Calu3 (cell line): ENCODE measurements at regions not wholly inside any gene's neighbourhood (a gene's known extent, or its start where the extent isn't known, plus 50 kb on each side); places are given as distances from the start of the nearest gene placed in this dataset.

Experiments
- BruUV-seq: library from RNA; stranded (reverse); fragments of 400-500 nt; replicated peaks from 2 replicates; lab custom pipeline; 2021; lab: Mats Ljungman, UMichigan
- CTCF ChIA-PET: fragments of 300-600 bp; sonication (Branson Sonifier 250); formaldehyde crosslinking; loops from one replicate; lab custom pipeline; 2022; ENCODE audit warnings: antibody characterized with exemption; lab: Charles Lee
- DNase-seq: peaks from one replicate; pipeline ENCODE4 v3.0.0; 2022
- H3K27ac Mint-ChIP-seq: one replicate; pipeline ENCODE4 v1.8.0; 2022; ENCODE audit warnings: mixed read lengths; ENCODE audit not compliant: unreplicated experiment
- H3K27me3 Mint-ChIP-seq: one replicate; pipeline ENCODE4 v1.8.0; 2022; ENCODE audit warnings: mixed read lengths; ENCODE audit not compliant: unreplicated experiment
- H3K36me3 Mint-ChIP-seq: one replicate; pipeline ENCODE4 v1.8.0; 2022; ENCODE audit warnings: mild to moderate bottlenecking, moderate library complexity, mixed read lengths; ENCODE audit not compliant: insufficient read depth, unreplicated experiment
- H3K4me1 Mint-ChIP-seq: one replicate; pipeline ENCODE4 v1.8.0; 2022; ENCODE audit warnings: mild to moderate bottlenecking, low read depth, mixed read lengths; ENCODE audit not compliant: unreplicated experiment
- H3K4me3 Mint-ChIP-seq: one replicate; pipeline ENCODE4 v1.8.0; 2022; ENCODE audit warnings: mild to moderate bottlenecking, low read depth, moderate library complexity, mixed read lengths; ENCODE audit not compliant: unreplicated experiment
- H3K9me3 Mint-ChIP-seq: one replicate; pipeline ENCODE4 v1.8.0; 2022; ENCODE audit warnings: low read depth, mixed read lengths; ENCODE audit not compliant: unreplicated experiment
- intact Hi-C: fragments of 100-400 bp; cut with micrococcal nuclease; formaldehyde crosslinking; loops from one replicate; pipeline ENCODE4 v1.10.0; 2022; ENCODE audit not compliant: unreplicated experiment
- TF ChIP-seq, protein P1 (sequence below): fragments of 200-600 bp; IDR thresholded peaks from one replicate; pipeline ENCODE4 v1.8.0; 2022; ENCODE audit warnings: antibody characterized with exemption; ENCODE audit not compliant: unreplicated experiment

DNA sequence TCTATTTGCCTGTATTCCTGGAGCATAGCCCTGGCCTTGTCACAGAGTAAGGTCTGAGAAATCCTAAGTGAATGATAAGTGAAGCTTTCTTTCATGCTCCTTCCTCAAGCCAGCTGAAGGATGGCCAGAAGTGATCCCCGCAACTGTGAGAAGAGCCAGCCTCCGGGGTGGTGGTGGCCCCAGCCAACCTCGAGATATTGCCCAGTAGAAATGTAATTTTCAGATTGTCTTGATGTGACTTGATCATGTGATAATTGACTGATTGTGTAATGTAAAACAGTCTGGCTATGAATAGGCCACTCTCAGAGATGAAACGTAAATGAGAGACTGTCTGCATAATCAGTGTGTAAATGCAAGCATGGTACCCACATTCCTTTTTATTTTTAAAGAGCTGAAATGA, 242.4 kb upstream of the CAMK1G start:
- DNase-seq: no peak
- Mint-ChIP-seq H3K27me3 (peaks cover 27% of the 10 kb centered on the region), H3K4me3 (no peak overlapping the region), H3K27ac (no peak overlapping the region), H3K36me3 (no peaks in the 10 kb centered on the region), H3K4me1 (peaks cover 18% of the 10 kb centered on the region), H3K9me3 (peaks cover 2% of the 10 kb centered on the region)
- TF ChIP-seq, protein P1, sequence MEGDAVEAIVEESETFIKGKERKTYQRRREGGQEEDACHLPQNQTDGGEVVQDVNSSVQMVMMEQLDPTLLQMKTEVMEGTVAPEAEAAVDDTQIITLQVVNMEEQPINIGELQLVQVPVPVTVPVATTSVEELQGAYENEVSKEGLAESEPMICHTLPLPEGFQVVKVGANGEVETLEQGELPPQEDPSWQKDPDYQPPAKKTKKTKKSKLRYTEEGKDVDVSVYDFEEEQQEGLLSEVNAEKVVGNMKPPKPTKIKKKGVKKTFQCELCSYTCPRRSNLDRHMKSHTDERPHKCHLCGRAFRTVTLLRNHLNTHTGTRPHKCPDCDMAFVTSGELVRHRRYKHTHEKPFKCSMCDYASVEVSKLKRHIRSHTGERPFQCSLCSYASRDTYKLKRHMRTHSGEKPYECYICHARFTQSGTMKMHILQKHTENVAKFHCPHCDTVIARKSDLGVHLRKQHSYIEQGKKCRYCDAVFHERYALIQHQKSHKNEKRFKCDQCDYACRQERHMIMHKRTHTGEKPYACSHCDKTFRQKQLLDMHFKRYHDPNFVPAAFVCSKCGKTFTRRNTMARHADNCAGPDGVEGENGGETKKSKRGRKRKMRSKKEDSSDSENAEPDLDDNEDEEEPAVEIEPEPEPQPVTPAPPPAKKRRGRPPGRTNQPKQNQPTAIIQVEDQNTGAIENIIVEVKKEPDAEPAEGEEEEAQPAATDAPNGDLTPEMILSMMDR: no peak
- no TSS peak for BruUV-seq
- CTCF ChIA-PET: interaction anchor here (0.6 kb wide), 1 partner anchor 112 kb away, joined by 3 read pairs; no protein-coding TSS in a partner anchor
- intact Hi-C loops: no loop called here

DNA sequence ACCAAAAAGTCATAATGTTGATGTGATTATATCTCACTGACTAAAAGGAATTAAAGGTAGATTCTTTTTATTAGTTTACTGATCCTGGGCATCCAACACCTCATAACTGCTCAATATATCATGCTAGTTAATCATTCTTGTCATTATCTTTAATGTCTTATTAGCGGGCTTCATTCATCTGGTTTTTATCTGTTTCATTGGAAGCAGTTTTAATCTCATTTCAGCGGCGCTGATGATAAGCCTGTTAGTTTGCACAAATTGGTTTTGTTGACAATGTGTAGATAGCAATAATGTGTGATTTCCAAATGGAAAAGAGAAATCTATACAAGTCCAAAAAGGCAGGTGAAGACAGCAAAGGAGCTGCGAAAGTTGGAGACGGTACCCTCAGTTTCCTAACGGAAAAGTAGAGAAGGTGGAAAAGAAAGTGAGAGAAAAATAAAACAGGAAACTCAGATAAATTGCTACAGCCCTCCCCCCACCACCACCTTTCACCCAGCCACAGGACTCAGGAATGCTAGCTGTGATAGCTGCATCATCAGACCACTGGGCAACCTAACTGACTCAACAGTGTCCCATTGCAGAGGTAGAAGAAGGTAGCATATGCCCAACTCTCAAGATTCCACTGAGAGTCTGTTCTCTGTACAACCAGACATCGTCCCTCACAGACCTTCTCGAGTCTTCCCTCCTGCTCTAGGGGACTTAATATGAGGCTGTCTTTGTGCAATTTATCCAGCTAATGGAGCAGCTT, 241.7 kb upstream of the CAMK1G start:
- no peak overlapping the region for H3K27ac Mint-ChIP-seq
- no peaks in the 10 kb centered on the region for H3K36me3 Mint-ChIP-seq
- H3K27me3 Mint-ChIP-seq: peaks cover 27% of the 10 kb centered on the region
- no TSS peak for BruUV-seq
- intact Hi-C loops: no loop called here
- no peak for DNase-seq
- no peak overlapping the region for H3K4me3 Mint-ChIP-seq
- peaks cover 18% of the 10 kb centered on the region for H3K4me1 Mint-ChIP-seq
- CTCF ChIA-PET: no interaction called here
- TF ChIP-seq, protein P1: no peak
- H3K9me3 Mint-ChIP-seq: peaks cover 2% of the 10 kb centered on the region

DNA sequence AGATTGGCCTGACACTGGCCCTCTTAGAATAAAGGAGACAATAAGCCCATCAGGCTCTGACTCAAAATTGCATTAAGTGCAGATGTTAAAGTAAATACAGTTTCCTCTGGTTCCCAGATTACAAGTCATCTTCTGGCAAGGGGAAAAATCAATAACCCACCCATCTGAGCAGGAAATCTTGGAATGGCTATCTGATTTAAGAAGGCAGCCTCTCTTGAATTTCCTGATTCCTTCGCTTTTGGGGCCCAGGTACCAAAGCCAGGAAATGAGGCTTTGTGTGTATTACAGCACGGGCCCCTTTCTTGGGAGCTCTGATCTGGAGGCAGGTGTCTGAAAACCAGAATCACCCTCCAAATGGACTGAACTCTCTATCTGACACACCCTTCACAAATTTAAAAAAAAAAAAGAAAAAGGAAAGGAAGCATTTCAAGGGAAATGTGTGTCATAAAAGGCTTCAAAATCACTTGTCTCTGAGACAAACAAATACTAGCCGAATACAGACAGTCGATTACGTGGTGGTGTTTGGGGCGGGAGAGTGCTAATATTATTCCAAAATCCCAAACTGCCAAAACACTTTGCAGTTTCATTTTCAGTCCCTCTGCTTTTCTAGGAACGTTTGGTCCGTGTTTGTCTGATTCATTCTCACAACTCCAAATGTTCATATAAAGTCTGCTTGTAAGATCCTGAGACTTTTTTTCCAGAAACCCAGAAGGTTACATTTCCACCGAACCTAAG, 240.9 kb upstream of the CAMK1G start:
- no TSS peak for BruUV-seq
- no peak overlapping the region for H3K27ac Mint-ChIP-seq
- intact Hi-C loops: no loop called here
- H3K9me3 Mint-ChIP-seq: peaks cover 2% of the 10 kb centered on the region
- CTCF ChIA-PET: no interaction called here
- H3K4me1 Mint-ChIP-seq: peaks cover 18% of the 10 kb centered on the region
- peaks cover 27% of the 10 kb centered on the region for H3K27me3 Mint-ChIP-seq
- H3K4me3 Mint-ChIP-seq: no peak overlapping the region
- H3K36me3 Mint-ChIP-seq: no peaks in the 10 kb centered on the region
- TF ChIP-seq, protein P1: no peak
- no peak for DNase-seq

DNA sequence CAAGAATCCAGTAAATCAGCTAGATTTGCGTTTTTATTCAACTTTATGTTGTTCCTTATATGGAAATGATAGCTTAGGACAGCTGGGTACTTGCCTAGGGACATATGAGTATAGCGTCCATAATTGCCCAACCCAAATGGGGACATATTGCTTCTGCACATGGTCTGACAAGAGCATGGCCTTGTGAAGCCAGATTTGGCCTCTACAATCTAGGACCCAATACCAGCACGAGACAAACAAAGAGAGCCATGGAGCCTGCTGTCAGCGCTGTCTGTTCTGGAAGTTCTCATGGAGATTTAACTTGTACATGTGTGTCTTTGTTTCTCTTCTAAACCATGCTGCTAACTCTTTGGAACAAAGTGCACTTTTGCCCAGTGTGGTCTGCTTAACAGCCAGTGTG, 240.0 kb upstream of the CAMK1G start:
- Mint-ChIP-seq H3K9me3 (peaks cover 2% of the 10 kb centered on the region), H3K27ac (no peak overlapping the region), H3K36me3 (no peaks in the 10 kb centered on the region), H3K4me1 (peaks cover 18% of the 10 kb centered on the region), H3K27me3 (peaks cover 27% of the 10 kb centered on the region), H3K4me3 (no peak overlapping the region)
- DNase-seq: no peak
- CTCF ChIA-PET: no interaction called here
- TF ChIP-seq, protein P1: no peak
- intact Hi-C loops: no loop called here
- BruUV-seq: no TSS peak
